Epithelial cell of proximal tubule (primary cell): ENCODE measurements at regions not wholly inside any gene's neighbourhood (a gene's known extent, or its start where the extent isn't known, plus 50 kb on each side); places are given as distances from the start of the nearest gene placed in this dataset.

ENCODE experiments used
- DNase-seq: peaks from one replicate; pipeline ENCODE4 v3.0.0-alpha.2; 2011; ENCODE audit warnings: low read depth
- H3K4me3 ChIP-seq: 2 replicates; pipeline ENCODE4 v1.5.1; 2011; ENCODE audit warnings: low read depth, mild to moderate bottlenecking, low read length
- CTCF ChIP-seq: conservative IDR thresholded peaks from 2 replicates; pipeline ENCODE4 v1.5.1; 2012; ENCODE audit warnings: low read depth, mild to moderate bottlenecking, low read length

DNA sequence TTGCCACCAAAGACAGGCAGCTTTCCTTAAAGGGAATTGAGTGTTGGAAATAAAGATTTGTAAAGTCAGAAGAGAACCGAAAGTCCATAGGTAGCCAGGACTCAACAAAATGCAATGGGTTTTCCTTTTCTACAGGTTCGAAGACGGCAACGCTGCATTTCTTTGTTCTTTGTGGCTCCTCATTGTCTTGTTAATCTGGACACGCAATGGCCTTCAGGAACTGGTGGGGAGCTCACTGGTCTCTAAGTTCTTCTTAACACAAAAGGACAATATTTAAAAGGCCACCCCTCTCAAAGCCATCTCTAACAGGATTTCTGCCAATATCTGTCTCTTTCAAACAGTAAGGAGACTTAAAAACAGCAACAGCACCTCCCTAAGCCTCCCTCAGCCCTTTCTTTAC lies 170.6 kb downstream of the RMI1 start:
- DNase-seq = no peak
- H3K4me3 ChIP-seq = no peak overlapping the region
- no peak for TF ChIP-seq CTCF

GRCh38 chr9:84151640-84152039 lies 171.0 kb downstream of the RMI1 start:
- no peak for DNase-seq
- no peak overlapping the region for H3K4me3 ChIP-seq
- no peak for TF ChIP-seq CTCF

- no peak overlapping the region for H3K4me3 ChIP-seq
- TF ChIP-seq CTCF = no peak
- DNase-seq = no peak
Measured at GRCh38 chr9:84152204-84152603, 171.6 kb downstream of the RMI1 start.

- no peak for DNase-seq
- H3K4me3 ChIP-seq = no peak overlapping the region
- TF ChIP-seq CTCF = no peak
Measured at GRCh38 chr9:84153885-84154284, 173.3 kb downstream of the RMI1 start.

DNA sequence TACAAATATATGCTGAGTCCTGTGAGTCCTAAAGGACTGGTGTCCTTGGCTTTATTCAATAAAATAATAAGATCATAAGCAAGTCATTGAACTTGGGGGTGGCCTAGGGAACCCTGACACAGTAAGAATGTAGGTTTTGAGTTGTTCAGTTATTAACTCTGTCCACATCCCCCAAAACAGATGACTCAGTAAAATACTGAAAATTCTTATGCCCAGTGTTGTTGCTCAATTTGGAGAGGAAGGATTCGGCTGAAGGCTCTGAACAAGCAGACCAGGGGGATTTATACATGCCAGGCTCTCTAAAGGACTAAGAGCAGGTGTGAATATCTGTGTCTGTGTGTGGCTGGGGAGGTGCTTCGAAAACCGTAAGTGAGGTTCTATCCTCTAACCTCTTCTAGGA lies 173.7 kb downstream of the RMI1 start:
- peak; percentile 70 for DNase-seq
- no peak overlapping the region for H3K4me3 ChIP-seq
- TF ChIP-seq CTCF = no peak

DNA sequence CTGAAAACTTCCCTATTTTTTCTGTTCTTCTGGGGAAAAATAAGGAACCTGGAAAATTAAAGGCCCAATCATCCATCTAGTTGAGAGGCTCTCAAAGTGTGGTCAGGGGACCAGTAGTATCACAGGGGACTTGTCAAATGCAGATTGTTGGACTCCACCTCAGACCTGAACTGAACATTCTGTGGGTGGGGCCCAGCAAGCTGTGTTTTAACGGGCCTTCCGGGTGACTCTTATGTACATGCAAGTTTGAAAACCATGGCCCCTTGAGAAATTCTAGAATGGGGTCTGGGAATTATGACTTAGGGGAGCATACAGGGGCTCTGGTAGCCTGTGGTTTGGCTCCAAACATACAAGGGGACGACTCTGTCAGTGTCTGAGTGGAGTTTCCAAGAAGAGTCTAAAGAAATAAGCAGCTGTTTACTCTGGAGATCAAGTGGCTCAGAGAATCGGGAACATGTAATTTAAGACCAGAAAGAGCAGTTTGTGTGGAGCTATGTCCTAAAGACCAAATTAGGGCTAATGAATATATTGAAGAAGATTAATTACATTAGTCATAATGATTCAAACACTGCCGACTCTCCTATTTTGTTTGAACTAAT lies 177.4 kb downstream of the SLC28A3 start:
- TF ChIP-seq CTCF = no peak
- no peak for DNase-seq
- no peak overlapping the region for H3K4me3 ChIP-seq

- no peak for DNase-seq
- H3K4me3 ChIP-seq = no peak overlapping the region
- no peak for TF ChIP-seq CTCF
Measured at GRCh38 chr9:84166891-84167290, 173.7 kb downstream of the SLC28A3 start.
